HG03575 (cell line): ENCODE measurements at regions not wholly inside any gene's neighbourhood (a gene's known extent, or its start where the extent isn't known, plus 50 kb on each side); places are given as distances from the start of the nearest gene placed in this dataset.
"Not testable (repeated sequence)": the region's sequence is repeated elsewhere in the genome, so short reads cannot be mapped to it uniquely, and the experiment has no call there.

Source experiments
- ATAC-seq: cut with Tn5 transposase; IDR thresholded peaks from one replicate; pipeline ENCODE4 v1.9.1; 2021; ENCODE audit not compliant: unreplicated experiment, insufficient number of reproducible peaks, low FRiP score; ENCODE audit errors: extremely low read depth

GRCh38 chr1:238404481-238404880, 513.8 kb upstream of the ZP4 start:
- no peak for ATAC-seq

- ATAC-seq, result no peak
Measured at GRCh38 chr1:238401144-238401543, 510.4 kb upstream of the ZP4 start.

- no peak for ATAC-seq
Measured at GRCh38 chr1:238399558-238399957, 508.8 kb upstream of the ZP4 start.

- ATAC-seq, result no peak
Measured at GRCh38 chr1:238396140-238396539, 505.4 kb upstream of the ZP4 start.

GRCh38 chr1:238384381-238384780, 493.7 kb upstream of the ZP4 start:
- ATAC-seq, result no peak

GRCh38 chr1:238380167-238380566, 489.4 kb upstream of the ZP4 start:
- no peak for ATAC-seq

GRCh38 chr1:238379446-238379845, 488.7 kb upstream of the ZP4 start:
- ATAC-seq, result not testable (repeated sequence)

- ATAC-seq, result no peak
Measured at GRCh38 chr1:238377280-238377919, 486.7 kb upstream of the ZP4 start.

GRCh38 chr1:238370599-238370998, 479.9 kb upstream of the ZP4 start:
- no peak for ATAC-seq

- no peak for ATAC-seq
Measured at GRCh38 chr1:238364214-238364892, 473.6 kb upstream of the ZP4 start.

GRCh38 chr1:238360474-238360873, 469.8 kb upstream of the ZP4 start:
- no peak for ATAC-seq

GRCh38 chr1:238350471-238350870, 459.7 kb upstream of the ZP4 start:
- no peak for ATAC-seq

GRCh38 chr1:238346340-238346739, 455.6 kb upstream of the ZP4 start:
- ATAC-seq, result no peak

- ATAC-seq, result no peak
Measured at GRCh38 chr1:238345837-238346236, 455.1 kb upstream of the ZP4 start.

GRCh38 chr1:238343852-238344251, 453.1 kb upstream of the ZP4 start:
- ATAC-seq, result no peak

GRCh38 chr1:238341395-238341794, 450.7 kb upstream of the ZP4 start:
- no peak for ATAC-seq

GRCh38 chr1:238340989-238341388, 450.3 kb upstream of the ZP4 start:
- no peak for ATAC-seq

- no peak for ATAC-seq
Measured at GRCh38 chr1:238336531-238336930, 445.8 kb upstream of the ZP4 start.

GRCh38 chr1:238334170-238334569, 443.4 kb upstream of the ZP4 start:
- no peak for ATAC-seq

GRCh38 chr1:238331557-238331956, 440.8 kb upstream of the ZP4 start:
- no peak for ATAC-seq

- no peak for ATAC-seq
Measured at GRCh38 chr1:238329671-238330070, 438.9 kb upstream of the ZP4 start.
